ENCODE measurements at regions not wholly inside any gene's neighbourhood (a gene's known extent, or its start where the extent isn't known, plus 50 kb on each side); places are given as distances from the start of the nearest gene placed in this dataset.

GRCh38 chr3:116899253-116899652 lies 189.7 kb downstream of the TUSC7 start:
- peak overlapping the region in 1 of 2 experiments; percentile 88; a peak in 2 of 4 replicates for H3K27ac ChIP-seq (ENCODE audit: low read depth in 2 of 2, low read length in 1 of 2)
- H3K9ac ChIP-seq, result no peak overlapping the region
- H3K36me3 ChIP-seq (replicated peaks in 1 of 2; ENCODE audit: control insufficient read depth in 1 of 2, insufficient read depth in 2 of 2, low read length in 1 of 2), result peaks cover 0 to 3% of the 10 kb centered on the region in 2 experiments
- ChIA-PET POLR2A (no interaction called here), CTCF (interaction anchor here (0.9 to 1.6 kb wide), 5 partner anchors 12 to 160 kb away, joined by 3 to 8 read pairs (median 4); no protein-coding TSS in a partner anchor)
- no peaks in the 10 kb centered on the region for H3F3A ChIP-seq (replicated peaks; ENCODE audit: insufficient read depth)
- H3K4me3 ChIP-seq (ENCODE audit: low read depth in 2 of 2, low read length in 1 of 2), result no peak overlapping the region
- peak overlapping the region; percentile 38; the same call in 1 of the 2 replicates for H2AFZ ChIP-seq (ENCODE audit: low read depth)
- no peaks in the 10 kb centered on the region for H3K79me2 ChIP-seq (ENCODE audit: insufficient read depth)
- H3K9me3 ChIP-seq, result no peaks in the 10 kb centered on the region
- no peaks in the 10 kb centered on the region for H4K20me1 ChIP-seq (ENCODE audit: insufficient read depth)
- DNase-seq, result no peak
- peaks cover 0 to 17% of the 10 kb centered on the region in 2 experiments; a peak in 2 of 4 replicates for H3K4me1 ChIP-seq (ENCODE audit: control insufficient read depth in 1 of 2, insufficient read depth in 2 of 2, low read depth in 1 of 2, low read length in 1 of 2)
- 58% methylated on average over 4 of the region's 4 CpGs for whole genome bisulfite sequencing (ENCODE audit: low lambda C conversion rate)
- H3K9me2 ChIP-seq, result no peaks in the 10 kb centered on the region
- no peaks in the 10 kb centered on the region for H3K27me3 ChIP-seq (ENCODE audit: insufficient read depth)
- H3K4me2 ChIP-seq, result no peak overlapping the region
- TF ChIP-seq USF1 (IDR thresholded peaks at IDR 0.05; ENCODE audit: borderline replicate concordance, low read depth), result no peak
- peak; percentile 19; the same call in 1 of the 2 replicates for TF ChIP-seq GATA2 (CRISPR knock-in tag; IDR thresholded peaks at IDR 0.05)

GRCh38 chr3:116905334-116905733 lies 195.8 kb downstream of the TUSC7 start:
- DNase-seq, result no peak
- H3F3A ChIP-seq (replicated peaks; ENCODE audit: insufficient read depth), result no peaks in the 10 kb centered on the region

More at GRCh38 chr3:116905334-116905733, 195.8 kb downstream of the TUSC7 start:
- 84% methylated on average over 3 of the region's 3 CpGs for WGBS (ENCODE audit: low lambda C conversion rate)
- Histone ChIP-seq H4K20me1 (ENCODE audit: insufficient read depth) (no peaks in the 10 kb centered on the region), H3K4me3 (ENCODE audit: low read depth in 2 of 2, low read length in 1 of 2) (no peak overlapping the region), H3K79me2 (ENCODE audit: insufficient read depth) (no peaks in the 10 kb centered on the region), H3K9me3 (no peaks in the 10 kb centered on the region), H3K4me1 (ENCODE audit: control insufficient read depth in 1 of 2, insufficient read depth in 2 of 2, low read depth in 1 of 2, low read length in 1 of 2) (peaks cover 0 to 13% of the 10 kb centered on the region in 2 experiments; a peak in 2 of 4 replicates), H3K36me3 (replicated peaks in 1 of 2; ENCODE audit: control insufficient read depth in 1 of 2, insufficient read depth in 2 of 2, low read length in 1 of 2) (no peaks in the 10 kb centered on the region), H3K9me2 (no peaks in the 10 kb centered on the region), H3K9ac (no peak overlapping the region), H3K4me2 (no peak overlapping the region), H3K27me3 (ENCODE audit: insufficient read depth) (no peaks in the 10 kb centered on the region), H3K27ac (ENCODE audit: low read depth in 2 of 2, low read length in 1 of 2) (no peak overlapping the region; a peak in 1 of 4 replicates), H2AFZ (ENCODE audit: low read depth) (no peak overlapping the region)
- ChIA-PET CTCF (interaction anchor here (1.1 kb wide), 1 partner anchor 113 kb away, joined by 4 read pairs; no protein-coding TSS in a partner anchor), POLR2A (no interaction called here)
- TF ChIP-seq RCOR1 (IDR thresholded peaks at IDR 0.05; ENCODE audit: low read length) (no peak), NRF1 (IDR thresholded peaks at IDR 0.05; ENCODE audit: low read depth, low read length) (no peak), REST (IDR thresholded peaks at IDR 0.05; ENCODE audit: low read depth, low read length) (no peak), TEAD4 (IDR thresholded peaks at IDR 0.05; ENCODE audit: borderline replicate concordance, insufficient read depth) (no peak), MAX (IDR thresholded peaks at IDR 0.05; ENCODE audit: low read depth) (no peak), FOSL2 (IDR thresholded peaks at IDR 0.05; ENCODE audit: borderline replicate concordance, low read depth) (no peak)
